ENCODE measurements at regions not wholly inside any gene's neighbourhood (a gene's known extent, or its start where the extent isn't known, plus 50 kb on each side); places are given as distances from the start of the nearest gene placed in this dataset.

DNA sequence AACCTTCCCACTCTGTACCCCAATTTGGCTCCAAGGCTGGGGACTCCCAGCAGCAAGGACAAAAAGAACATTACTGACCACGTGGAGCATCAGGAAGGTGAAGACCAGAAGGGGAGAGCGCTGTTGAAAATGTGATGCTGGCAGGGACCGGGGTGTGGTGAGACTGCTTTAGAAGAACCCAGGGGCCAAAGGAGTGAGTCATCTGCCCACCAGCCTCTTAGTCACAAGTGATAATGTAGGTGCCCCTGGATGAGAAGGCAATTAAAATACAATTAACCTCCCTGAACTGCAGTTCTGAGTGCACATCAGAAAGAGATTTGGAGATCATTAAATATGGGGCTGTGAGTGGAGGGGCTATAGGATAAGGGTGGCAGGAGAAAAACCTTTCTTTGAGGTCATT lies 366.6 kb upstream of the CCL2 start:
- TF ChIP-seq ZNF274 (IDR thresholded peaks at IDR 0.05; ENCODE audit: low read depth, low read length) (no peak), YY1 (IDR thresholded peaks at IDR 0.05; ENCODE audit: insufficient read depth, insufficient read length) (no peak)
